ENCODE measurements at regions not wholly inside any gene's neighbourhood (a gene's known extent, or its start where the extent isn't known, plus 50 kb on each side); places are given as distances from the start of the nearest gene placed in this dataset.

GRCh38 chr10:8640878-8641277 is 586.4 kb downstream of the GATA3 start:
- no peak for TF ChIP-seq SP1 (IDR thresholded peaks at IDR 0.05)
- no peak for TF ChIP-seq CTCF (IDR thresholded peaks at IDR 0.05; ENCODE audit: low read depth, low read length, missing input control)
- TF ChIP-seq RXRA (IDR thresholded peaks at IDR 0.05) = no peak
- no peak for TF ChIP-seq JUND (IDR thresholded peaks at IDR 0.05)
- no peak for TF ChIP-seq RAD21 (IDR thresholded peaks at IDR 0.05)
- TF ChIP-seq REST (IDR thresholded peaks at IDR 0.05) = no peak
- no peak for TF ChIP-seq ATF3 (IDR thresholded peaks at IDR 0.05)
- no peak for TF ChIP-seq ZBTB33 (IDR thresholded peaks at IDR 0.05)
- no peak for TF ChIP-seq EGR1 (IDR thresholded peaks at IDR 0.05; ENCODE audit: low read depth in 2 of 2)
